DND-41 (cell line): ENCODE measurements at regions not wholly inside any gene's neighbourhood (a gene's known extent, or its start where the extent isn't known, plus 50 kb on each side); places are given as distances from the start of the nearest gene placed in this dataset.

Source experiments
- EZH2 ChIP-seq: IDR thresholded peaks from 3 replicates; pipeline ENCODE4 v1.6.1; 2012; ENCODE audit warnings: borderline replicate concordance, low read depth, mild to moderate bottlenecking, moderate library complexity, low read length, inconsistent platforms; ENCODE audit not compliant: severe bottlenecking
- TF ChIP-seq, protein P1 (sequence below): IDR thresholded peaks from 2 replicates; pipeline ENCODE4 v1.5.1; 2012; ENCODE audit warnings: borderline replicate concordance, low read length, moderate library complexity, mild to moderate bottlenecking; ENCODE audit not compliant: poor library complexity, severe bottlenecking; ENCODE audit errors: extremely low read depth

DNA sequence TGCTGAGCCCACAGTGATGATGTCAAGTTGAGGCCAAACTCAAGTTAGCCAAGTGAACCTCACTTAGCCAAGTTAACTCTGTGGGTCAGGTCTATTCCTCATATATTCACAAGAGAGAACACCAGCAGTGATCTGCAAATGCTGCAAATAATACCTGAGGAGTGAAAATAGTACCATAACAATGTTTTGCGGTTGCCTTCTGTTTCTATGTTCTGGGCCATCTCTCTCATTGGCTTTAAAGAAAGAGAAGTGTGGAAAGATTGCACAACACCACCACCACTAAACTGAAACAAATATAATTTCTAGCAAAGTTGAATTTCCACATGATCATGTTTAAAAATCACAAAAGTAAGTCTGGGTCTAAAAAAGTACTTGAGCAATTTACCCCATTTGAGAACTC lies 211.1 kb upstream of the GALNT5 start:
- TF ChIP-seq, protein P1, sequence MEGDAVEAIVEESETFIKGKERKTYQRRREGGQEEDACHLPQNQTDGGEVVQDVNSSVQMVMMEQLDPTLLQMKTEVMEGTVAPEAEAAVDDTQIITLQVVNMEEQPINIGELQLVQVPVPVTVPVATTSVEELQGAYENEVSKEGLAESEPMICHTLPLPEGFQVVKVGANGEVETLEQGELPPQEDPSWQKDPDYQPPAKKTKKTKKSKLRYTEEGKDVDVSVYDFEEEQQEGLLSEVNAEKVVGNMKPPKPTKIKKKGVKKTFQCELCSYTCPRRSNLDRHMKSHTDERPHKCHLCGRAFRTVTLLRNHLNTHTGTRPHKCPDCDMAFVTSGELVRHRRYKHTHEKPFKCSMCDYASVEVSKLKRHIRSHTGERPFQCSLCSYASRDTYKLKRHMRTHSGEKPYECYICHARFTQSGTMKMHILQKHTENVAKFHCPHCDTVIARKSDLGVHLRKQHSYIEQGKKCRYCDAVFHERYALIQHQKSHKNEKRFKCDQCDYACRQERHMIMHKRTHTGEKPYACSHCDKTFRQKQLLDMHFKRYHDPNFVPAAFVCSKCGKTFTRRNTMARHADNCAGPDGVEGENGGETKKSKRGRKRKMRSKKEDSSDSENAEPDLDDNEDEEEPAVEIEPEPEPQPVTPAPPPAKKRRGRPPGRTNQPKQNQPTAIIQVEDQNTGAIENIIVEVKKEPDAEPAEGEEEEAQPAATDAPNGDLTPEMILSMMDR, result no peak
- no peak for TF ChIP-seq EZH2
